Spleen (tissue), 7 donors: ENCODE measurements at regions not wholly inside any gene's neighbourhood (a gene's known extent, or its start where the extent isn't known, plus 50 kb on each side); places are given as distances from the start of the nearest gene placed in this dataset.
"Not testable (repeated sequence)": the region's sequence is repeated elsewhere in the genome, so short reads cannot be mapped to it uniquely, and the experiment has no call there.

ENCODE experiments used
- POLR2A ChIP-seq, 3 donors: fragments of 450-650 bp; IDR thresholded peaks; one replicate each; pipeline ENCODE4 v1.5.1; 2017; ENCODE audit warnings: antibody characterized with exemption in 3 of 3, mild to moderate bottlenecking in 1 of 3
- POLR2AphosphoS5 ChIP-seq, 3 donors: sonication (generic); formaldehyde crosslinking; IDR thresholded peaks; one replicate each; pipeline ENCODE4 v1.5.1; 2017; ENCODE audit warnings: antibody characterized with exemption in 3 of 3
- TF ChIP-seq, protein P1 (sequence below), 11 experiments: fragments of 200-600 bp in 7 of 11; fragments of 450-650 bp in 4 of 11; sonication (generic) in 4 of 11; IDR thresholded peaks in 8 of 11; conservative IDR thresholded peaks in 3 of 11; 1 replicate in 7 of 11; 2 replicates in 4 of 11; pipeline versions ENCODE4 v1.4.0 to v1.8.0; 2016 to 2021; ENCODE audit warnings: antibody characterized with exemption in 11 of 11, inconsistent platforms in 4 of 11, mild to moderate bottlenecking in 1 of 11
- donor health status: DM: no; HTN: no; CAD: no; lungs with moderate emphysema.
- donor health status: DM: no; HTN: no; CAD: no.
- donor health status: DM: no; HTN: no; CAD: no.

- TF ChIP-seq POLR2A, POLR2AphosphoS5 (IDR thresholded peaks at IDR 0.05): not testable (repeated sequence)
- TF ChIP-seq, protein P1, sequence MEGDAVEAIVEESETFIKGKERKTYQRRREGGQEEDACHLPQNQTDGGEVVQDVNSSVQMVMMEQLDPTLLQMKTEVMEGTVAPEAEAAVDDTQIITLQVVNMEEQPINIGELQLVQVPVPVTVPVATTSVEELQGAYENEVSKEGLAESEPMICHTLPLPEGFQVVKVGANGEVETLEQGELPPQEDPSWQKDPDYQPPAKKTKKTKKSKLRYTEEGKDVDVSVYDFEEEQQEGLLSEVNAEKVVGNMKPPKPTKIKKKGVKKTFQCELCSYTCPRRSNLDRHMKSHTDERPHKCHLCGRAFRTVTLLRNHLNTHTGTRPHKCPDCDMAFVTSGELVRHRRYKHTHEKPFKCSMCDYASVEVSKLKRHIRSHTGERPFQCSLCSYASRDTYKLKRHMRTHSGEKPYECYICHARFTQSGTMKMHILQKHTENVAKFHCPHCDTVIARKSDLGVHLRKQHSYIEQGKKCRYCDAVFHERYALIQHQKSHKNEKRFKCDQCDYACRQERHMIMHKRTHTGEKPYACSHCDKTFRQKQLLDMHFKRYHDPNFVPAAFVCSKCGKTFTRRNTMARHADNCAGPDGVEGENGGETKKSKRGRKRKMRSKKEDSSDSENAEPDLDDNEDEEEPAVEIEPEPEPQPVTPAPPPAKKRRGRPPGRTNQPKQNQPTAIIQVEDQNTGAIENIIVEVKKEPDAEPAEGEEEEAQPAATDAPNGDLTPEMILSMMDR (IDR thresholded peaks at IDR 0.05 in 8 of 11, conservative IDR thresholded peaks at IDR 0.05 in 3 of 11): not testable (repeated sequence)
Measured at GRCh38 chr13:24567593-24567992, 55.0 kb upstream of the PARP4 start.
